ENCODE measurements at regions not wholly inside any gene's neighbourhood (a gene's known extent, or its start where the extent isn't known, plus 50 kb on each side); places are given as distances from the start of the nearest gene placed in this dataset.
"Not testable (repeated sequence)": the region's sequence is repeated elsewhere in the genome, so short reads cannot be mapped to it uniquely, and the experiment has no call there.

DNA sequence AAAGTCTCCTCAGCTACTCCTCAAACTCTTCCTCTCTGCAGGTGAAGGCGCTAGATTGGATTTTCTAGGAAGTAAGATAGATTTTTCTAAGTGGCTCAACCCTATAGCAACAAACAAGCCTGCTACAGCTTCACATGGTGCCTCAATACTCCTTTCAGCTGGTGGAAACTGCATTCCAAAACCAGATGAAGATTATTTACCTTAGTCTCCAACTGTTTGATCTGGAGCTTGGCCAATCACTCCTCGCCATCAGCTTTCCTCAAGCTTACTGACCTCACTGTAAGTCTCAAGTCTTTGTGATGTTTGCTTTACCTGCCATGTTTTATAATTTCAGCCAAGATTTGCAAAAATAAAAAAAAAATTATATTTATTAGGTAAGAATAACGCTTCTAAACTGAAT, 622.4 kb downstream of the CHSY3 start:
- DNase-seq (ENCODE audit: low read depth, low spot score), result peak; percentile 93
- TF ChIP-seq, protein P1, sequence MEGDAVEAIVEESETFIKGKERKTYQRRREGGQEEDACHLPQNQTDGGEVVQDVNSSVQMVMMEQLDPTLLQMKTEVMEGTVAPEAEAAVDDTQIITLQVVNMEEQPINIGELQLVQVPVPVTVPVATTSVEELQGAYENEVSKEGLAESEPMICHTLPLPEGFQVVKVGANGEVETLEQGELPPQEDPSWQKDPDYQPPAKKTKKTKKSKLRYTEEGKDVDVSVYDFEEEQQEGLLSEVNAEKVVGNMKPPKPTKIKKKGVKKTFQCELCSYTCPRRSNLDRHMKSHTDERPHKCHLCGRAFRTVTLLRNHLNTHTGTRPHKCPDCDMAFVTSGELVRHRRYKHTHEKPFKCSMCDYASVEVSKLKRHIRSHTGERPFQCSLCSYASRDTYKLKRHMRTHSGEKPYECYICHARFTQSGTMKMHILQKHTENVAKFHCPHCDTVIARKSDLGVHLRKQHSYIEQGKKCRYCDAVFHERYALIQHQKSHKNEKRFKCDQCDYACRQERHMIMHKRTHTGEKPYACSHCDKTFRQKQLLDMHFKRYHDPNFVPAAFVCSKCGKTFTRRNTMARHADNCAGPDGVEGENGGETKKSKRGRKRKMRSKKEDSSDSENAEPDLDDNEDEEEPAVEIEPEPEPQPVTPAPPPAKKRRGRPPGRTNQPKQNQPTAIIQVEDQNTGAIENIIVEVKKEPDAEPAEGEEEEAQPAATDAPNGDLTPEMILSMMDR (IDR thresholded peaks at IDR 0.05; ENCODE audit: low read depth, low read length), result no peak
- no peak overlapping the region for H3K4me3 ChIP-seq (ENCODE audit: low read depth, low read length)
- in situ Hi-C loops (cut with HindIII; ENCODE audit: low sequenced_read_pairs), result no loop called here

GRCh38 chr5:130520211-130520610, 615.9 kb downstream of the CHSY3 start:
- peak; percentile 46 for DNase-seq (ENCODE audit: low read depth, low spot score)
- TF ChIP-seq, protein P1 (IDR thresholded peaks at IDR 0.05; ENCODE audit: low read depth, low read length), result no peak
- in situ Hi-C loops (cut with HindIII; ENCODE audit: low sequenced_read_pairs), result no loop called here
- H3K4me3 ChIP-seq (ENCODE audit: low read depth, low read length), result no peak overlapping the region

DNA sequence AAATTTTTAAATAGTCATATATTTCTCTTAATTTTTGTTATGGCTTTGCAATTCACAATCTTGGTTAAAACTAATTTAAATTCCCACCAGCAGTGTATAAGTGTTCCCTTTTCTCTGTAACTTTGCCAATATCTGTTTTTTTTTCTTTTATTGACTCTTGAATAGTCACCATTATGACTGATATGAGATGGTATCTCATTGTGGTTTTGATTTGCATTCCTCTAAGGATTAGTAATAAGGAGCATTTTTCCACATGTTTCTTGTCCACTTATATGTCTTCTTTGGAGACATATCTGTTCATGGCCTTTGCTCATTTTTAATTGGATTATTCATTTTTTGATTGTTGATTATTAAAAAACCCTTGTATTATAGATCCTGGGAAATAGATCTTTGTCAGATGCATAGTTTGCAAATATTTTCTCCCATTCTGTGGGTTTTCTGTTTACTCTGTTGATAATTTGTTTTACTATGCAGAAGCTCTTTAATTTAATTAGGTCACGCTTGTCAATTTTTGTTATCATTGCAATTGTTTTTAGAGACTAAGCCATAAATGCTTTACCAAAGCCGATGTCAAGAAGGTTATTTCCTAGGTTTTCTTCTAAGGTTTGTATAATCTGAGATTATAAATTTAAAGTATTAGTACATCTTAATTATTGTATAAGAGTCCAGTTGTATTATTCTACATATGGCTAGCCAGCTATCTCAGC, 610.9 kb downstream of the CHSY3 start:
- DNase-seq (ENCODE audit: low read depth, low spot score), result peak; percentile 92
- TF ChIP-seq, protein P1 (IDR thresholded peaks at IDR 0.05; ENCODE audit: low read depth, low read length), result no peak
- no peak overlapping the region for H3K4me3 ChIP-seq (ENCODE audit: low read depth, low read length)
- in situ Hi-C loops (cut with HindIII; ENCODE audit: low sequenced_read_pairs), result no loop called here

- no peak for DNase-seq (ENCODE audit: low read depth, low spot score)
- no peak overlapping the region for H3K4me3 ChIP-seq (ENCODE audit: low read depth, low read length)
- TF ChIP-seq, protein P1 (IDR thresholded peaks at IDR 0.05; ENCODE audit: low read depth, low read length), result no peak
- in situ Hi-C loops (cut with HindIII; ENCODE audit: low sequenced_read_pairs), result no loop called here
These were observed 598.4 kb downstream of the CHSY3 start for GRCh38 chr5:130502702-130503101.

GRCh38 chr5:130501151-130501865, 597.0 kb downstream of the CHSY3 start:
- H3K4me3 ChIP-seq (ENCODE audit: low read depth, low read length), result no peak overlapping the region
- in situ Hi-C loops (cut with HindIII; ENCODE audit: low sequenced_read_pairs), result no loop called here
- no peak for DNase-seq (ENCODE audit: low read depth, low spot score)
- TF ChIP-seq, protein P1 (IDR thresholded peaks at IDR 0.05; ENCODE audit: low read depth, low read length), result no peak

GRCh38 chr5:130500495-130500894, 596.2 kb downstream of the CHSY3 start:
- in situ Hi-C loops (cut with HindIII; ENCODE audit: low sequenced_read_pairs); H3K4me3 ChIP-seq (ENCODE audit: low read depth, low read length); DNase-seq (ENCODE audit: low read depth, low spot score): not testable (repeated sequence)

GRCh38 chr5:130496215-130496614, 592.0 kb downstream of the CHSY3 start:
- H3K4me3 ChIP-seq (ENCODE audit: low read depth, low read length), result no peak overlapping the region
- in situ Hi-C loops (cut with HindIII; ENCODE audit: low sequenced_read_pairs), result no loop called here
- TF ChIP-seq, protein P1 (IDR thresholded peaks at IDR 0.05; ENCODE audit: low read depth, low read length), result no peak
- no peak for DNase-seq (ENCODE audit: low read depth, low spot score)
